ENCODE measurements at regions not wholly inside any gene's neighbourhood (a gene's known extent, or its start where the extent isn't known, plus 50 kb on each side); places are given as distances from the start of the nearest gene placed in this dataset.

DNA sequence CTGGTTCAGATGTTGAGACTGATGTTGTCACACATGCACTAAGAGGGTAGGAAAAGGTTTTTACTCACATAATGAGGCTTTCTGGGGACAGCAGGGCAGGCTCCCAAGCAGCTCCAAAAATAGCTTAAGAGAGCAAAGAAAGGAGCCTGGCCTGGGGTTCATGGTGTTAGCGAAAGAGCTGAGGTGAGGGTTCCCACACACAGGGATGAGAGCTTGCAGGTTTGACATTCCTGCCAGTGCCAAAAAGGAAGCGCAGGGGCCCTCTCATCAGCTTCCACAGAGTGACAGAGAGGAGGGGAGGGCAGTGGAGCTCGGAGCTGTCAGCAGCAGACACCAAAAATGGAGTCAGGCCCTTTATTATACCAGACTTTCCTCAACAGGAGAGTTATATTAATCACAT, 65.5 kb upstream of the FAM216B start:
- TF ChIP-seq POLR2A (IDR thresholded peaks at IDR 0.05; ENCODE audit: low read length) (no peak), GATA1 (IDR thresholded peaks at IDR 0.05; ENCODE audit: low read depth, low read length) (no peak)
